Hippocampal formation (tissue), 2 donors: ENCODE measurements at regions not wholly inside any gene's neighbourhood (a gene's known extent, or its start where the extent isn't known, plus 50 kb on each side); places are given as distances from the start of the nearest gene placed in this dataset.

Source experiments
- DNase-seq, 2 donors: peaks; one replicate each; lab custom pipeline; 2025; lab: John Stamatoyannopoulos, UW

DNA sequence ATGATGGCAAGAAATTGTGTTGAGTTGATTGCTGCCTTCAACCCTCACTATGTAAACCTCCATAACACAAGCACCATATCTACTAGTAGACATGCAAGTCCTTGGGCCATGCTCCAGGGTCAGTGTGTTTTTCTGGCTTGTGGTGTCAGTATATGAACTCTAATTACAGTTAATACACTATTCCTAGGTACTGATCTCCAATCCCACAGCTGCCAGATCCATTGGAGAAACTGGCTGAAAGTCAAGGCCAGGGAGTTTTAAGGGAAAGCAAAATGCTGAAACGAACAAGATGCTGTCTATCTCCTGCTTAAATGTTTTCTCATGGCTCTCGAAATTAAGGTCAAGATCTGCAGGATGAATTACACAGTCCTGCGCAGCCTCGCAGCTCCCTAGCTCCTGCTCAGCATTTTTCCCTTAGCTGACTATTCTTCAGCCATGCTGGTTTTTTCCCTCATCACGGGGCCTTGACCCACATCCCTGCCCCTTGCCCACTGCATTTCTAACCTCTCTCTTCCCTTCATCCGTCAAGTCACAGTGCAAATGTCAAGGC, 425.0 kb upstream of the ADAMTS9 start:
- no peak for DNase-seq

DNA sequence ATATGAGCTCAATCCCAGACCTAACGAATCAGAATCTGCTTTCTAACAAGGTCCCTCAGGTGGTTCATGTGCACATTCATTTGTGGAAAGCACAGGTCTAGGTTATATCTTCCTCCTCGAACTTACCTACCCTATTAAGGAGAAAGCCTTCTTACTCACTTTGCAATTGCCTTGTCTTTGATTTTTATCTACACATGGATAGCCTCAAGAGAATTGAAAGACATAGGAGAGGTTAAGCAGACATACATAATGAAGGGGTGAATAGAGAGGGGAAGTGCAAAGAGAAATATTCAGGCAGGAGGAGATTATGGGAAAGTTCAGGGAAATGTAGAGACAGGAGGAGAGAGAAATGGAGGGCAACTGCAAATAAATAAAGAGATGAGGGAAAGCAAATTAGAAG, 422.9 kb upstream of the ADAMTS9 start:
- DNase-seq = no peak

DNA sequence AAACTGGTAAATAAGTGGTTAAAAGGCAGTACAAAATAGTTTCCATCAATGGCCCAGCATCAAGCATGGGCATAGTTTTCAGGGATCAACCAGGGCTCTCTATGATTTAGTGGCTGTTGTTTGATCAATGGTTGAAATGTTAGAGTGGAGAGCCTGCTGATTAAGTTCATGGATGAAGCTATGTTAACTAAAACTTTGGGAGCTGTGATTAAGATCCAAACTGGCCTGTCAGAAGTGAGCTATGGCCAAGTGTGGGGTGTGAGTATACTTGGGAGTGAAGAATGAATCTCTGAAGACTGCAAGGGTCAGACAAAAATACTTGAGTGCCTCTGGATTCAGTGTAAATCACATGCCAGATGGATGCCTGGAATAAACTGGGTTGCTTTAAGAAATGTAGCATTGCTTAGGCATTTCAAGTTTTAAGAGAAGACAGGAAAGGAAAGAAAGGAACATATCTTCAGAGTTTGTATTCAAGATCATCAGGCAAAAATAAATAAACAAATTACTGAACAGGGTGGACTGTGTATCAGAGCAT, 422.2 kb upstream of the ADAMTS9 start:
- no peak for DNase-seq

DNA sequence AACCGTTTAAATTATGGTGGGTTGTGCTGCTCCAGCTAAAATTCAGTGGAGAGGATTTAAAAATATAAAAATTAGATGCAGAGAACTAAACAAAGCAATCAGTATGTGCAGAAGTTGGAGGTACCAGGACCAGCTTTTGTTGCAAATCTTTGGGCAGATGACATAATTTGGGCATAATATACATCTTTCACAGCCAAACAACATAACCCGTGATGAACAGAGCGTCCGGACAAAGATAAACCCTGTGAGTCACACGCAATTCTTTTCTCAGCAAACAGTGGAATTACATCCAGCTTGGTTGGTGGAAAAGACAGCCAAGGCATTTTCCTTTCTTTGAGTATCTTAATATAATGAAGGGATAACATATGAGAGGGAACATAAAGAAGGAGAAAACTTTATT, 419.4 kb upstream of the ADAMTS9 start:
- peak in 1 of 2 donors; percentile 9 for DNase-seq

DNA sequence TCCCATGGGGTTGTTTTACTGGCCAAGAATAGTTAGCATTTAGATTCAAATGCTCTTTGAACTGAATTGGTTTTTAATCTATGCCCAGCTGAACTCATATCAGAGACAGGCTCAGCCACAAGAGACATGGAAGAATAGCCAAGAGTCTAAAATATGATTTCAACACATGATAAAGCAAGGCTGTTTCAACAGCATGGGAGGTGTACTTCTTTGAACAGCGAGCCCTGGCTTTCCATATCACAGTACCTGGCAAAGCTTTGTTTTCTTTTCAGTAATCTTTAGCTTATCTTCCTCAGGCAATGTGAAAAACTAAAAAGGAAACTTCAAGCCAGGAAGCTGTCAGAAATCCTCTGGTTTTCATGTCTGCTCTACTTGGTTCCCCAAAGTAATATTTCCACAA, 413.6 kb upstream of the ADAMTS9 start:
- no peak for DNase-seq

DNA sequence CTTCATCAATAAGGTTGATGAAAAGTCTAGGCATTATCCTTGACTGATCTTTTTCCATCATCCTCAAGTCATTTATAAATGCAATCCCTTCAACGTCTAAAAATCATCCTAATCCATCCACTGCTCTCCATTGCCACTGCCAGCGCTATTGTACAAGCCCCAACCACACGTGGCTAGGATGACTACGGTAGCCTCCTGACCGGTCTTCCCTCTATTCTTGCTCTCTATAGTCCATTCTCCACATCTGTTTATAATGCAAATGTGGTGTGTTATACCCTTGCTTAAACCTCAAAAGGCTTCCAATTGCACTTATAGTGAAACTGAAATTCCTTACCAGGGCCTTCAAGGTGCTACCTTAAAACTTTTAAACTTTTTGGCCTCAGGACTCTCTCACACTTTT, 410.6 kb upstream of the ADAMTS9 start:
- DNase-seq = no peak

DNA sequence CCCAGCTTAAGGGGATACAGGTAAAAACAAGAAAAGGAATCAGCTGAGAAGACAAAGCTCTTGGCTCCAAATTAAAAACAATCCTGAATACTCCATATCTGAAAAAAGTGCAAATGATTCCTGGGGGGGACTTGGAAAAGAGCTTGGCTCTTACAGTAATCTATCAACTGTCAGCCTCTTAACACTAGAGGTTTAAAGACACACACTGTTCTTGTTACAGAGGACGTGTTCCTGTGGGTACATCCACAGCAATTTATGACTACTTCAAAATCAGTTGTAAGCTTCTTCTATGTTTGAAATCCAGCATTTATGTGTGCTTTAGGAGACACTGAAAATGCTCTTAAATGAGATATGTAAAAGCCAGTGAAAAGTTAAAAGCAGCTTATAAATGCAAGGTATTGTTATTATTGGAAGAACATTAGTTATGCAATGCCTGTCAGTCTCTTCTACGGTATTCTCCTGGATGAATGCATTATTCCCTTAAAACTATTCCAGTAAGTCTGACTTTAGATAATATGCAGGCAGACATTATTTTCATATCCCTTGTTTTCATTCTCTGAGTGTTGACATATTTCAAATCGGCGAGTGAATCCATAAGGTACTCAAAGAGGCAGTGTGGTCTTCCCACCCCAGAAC, 408.4 kb upstream of the ADAMTS9 start:
- no peak for DNase-seq

DNA sequence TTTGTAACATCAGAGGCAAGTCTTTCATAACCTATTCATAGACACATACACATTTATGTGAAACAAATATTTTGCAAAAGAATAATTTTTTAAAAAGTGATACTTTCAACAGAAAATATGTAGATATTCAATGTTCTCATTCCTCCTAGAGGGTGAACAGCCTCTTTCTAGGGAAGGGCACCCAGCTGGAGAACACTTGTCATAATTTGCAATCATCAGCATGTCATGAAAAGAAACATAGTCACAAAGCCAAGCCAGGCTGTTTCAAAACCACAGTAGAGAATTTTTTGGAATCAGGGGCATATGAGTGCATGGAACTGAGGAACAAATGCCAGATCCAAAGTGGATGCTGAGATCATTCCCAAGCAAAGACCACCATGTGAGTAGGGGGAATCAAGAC, 406.9 kb upstream of the ADAMTS9 start:
- DNase-seq = no peak

DNA sequence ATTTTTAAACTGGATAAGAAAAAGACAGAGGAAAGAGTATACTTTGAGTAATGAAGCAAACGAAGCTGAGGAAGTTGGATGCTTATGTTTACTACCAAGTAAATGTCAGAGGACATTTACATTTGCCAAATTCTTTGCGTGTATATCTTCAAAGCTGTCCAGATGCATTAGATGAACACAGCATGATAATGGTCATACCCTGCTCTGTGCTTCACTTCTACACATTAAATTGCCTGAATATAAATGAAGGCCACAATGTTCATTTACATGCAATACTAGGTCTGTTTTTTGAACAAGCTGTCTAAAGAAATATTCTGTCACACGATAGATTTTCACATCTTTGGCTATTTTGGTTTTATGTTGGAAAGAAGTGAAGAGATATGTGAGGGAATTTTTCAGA, 405.8 kb upstream of the ADAMTS9 start:
- DNase-seq = no peak

DNA sequence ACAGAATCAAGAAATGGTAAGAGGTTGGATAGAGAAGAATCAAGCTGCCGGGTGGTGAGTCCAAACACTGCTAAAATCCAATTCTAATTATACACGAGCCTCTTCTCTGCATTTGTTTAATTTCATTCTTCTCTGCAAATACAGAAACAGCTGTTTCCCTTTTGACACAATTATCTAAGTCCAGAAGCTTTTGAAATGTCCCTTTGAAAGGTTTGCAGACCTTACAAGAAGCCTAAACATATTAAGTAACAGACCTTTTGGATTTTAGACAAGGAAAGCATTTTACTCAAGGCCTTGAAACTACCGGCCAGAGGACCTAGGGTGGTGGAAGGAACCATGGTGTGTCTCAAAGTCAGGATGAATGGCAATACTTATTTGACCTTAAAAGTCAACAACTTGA, 403.8 kb upstream of the ADAMTS9 start:
- DNase-seq = no peak

DNA sequence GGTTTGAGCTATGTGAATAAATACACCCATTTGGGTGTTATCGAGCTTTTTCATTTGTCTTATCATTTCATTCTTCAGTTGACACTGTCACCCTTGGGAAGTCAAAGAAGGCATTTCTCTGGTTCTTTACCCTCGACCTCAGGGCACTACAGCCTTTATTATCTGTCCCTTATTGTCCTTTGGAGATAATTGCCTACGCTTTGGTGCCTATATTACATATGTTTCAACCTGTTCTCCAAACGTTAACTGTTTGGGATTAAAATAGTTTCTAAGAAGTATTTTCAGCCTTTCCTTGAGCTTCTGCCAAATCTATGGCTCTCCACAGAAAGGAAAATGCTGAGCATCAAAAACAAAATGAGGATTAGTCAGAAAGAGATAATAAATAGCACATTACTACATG, 395.4 kb upstream of the ADAMTS9 start:
- DNase-seq = no peak

DNA sequence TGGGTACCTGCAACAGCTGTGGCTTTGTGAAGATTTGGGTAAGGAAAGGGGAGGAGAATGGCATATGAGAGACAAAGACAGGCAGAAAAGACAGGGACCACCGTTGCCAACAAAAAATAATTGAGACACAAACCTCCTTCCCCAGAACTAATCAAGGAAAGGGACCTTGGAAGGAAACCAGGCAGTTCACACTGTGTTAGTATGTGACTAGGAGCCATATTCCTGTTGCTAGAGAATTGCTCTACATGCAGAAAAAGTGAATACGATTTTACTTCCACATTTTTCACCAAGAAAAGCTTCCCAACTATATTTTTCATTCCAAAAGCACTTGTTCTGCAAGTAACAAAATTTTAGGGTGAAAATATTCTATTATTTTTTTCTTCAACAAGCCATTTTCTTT, 393.7 kb upstream of the ADAMTS9 start:
- DNase-seq = no peak

DNA sequence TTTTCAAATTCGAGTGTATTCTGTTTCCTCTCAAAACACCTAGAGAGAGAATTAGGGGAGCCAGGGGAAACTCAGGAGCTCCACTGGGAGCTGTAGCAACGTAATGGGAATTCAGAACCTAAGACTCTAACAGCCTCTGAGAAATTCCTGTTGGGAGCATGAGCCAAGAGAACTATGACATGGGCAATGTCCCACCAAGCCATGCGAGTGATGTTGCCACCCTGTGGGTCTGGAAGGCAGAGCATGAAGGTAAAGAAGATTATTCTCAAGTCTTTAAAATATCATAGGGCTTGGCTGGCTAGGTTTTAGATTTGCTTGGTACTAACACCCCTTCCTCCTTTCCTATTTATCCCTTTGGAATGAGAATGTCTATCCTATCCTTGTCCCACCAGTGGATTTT, 392.6 kb upstream of the ADAMTS9 start:
- no peak for DNase-seq

DNA sequence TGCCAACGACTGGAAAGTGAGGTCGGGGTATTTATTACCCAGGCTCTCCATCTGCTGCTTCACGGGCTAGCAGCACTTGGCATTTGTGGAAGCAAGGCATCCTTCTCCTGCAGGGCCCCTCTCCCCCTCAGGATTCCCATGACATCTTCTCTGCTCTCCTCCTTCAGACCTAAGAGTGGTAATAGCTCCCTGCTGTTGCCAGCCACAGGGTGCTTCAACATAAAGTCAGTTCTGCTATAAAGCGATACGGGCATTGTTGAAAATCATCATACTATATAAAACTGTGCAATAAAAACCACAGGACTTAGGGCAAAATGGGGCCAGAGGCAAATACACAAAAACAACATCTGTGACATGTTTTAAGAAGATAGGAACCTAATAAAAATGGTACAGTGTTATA, 391.8 kb upstream of the ADAMTS9 start:
- no peak for DNase-seq

DNA sequence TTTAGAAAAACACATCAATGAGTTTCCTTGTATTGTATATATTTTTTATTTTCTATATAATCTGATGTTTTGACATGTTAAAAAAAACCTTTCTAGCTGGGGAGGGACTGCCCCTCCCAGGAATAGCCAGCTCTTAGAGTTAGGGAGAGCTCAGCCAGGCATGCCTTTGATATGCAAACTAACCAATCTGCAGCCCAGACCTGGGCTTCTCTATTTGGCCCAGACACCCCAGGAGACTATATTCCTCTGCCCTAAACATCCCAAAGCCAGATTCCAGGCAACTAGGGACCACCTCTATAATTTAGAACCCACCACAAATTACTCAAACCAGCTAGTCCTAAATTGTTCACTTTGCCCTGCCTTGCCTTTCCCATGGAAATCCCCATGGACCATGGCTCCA, 390.9 kb upstream of the ADAMTS9 start:
- DNase-seq = no peak

DNA sequence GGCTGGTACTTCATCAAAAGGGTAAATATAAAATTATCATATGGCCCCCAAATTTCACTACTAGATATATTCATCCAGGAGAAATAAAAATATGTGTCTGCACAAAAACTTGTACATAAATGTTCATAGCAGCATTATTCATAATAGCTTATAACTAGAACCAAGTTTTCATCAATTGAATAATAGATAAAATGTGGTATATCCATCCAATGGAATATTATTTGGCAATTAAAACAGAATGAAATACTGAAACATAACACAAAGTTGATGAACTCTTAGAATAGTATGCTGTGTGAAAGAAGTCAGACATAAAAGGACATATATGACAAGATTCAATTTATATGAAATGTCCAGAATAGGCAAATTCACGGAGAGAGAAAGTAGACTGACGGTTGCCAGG, 389.3 kb upstream of the ADAMTS9 start:
- no peak for DNase-seq

DNA sequence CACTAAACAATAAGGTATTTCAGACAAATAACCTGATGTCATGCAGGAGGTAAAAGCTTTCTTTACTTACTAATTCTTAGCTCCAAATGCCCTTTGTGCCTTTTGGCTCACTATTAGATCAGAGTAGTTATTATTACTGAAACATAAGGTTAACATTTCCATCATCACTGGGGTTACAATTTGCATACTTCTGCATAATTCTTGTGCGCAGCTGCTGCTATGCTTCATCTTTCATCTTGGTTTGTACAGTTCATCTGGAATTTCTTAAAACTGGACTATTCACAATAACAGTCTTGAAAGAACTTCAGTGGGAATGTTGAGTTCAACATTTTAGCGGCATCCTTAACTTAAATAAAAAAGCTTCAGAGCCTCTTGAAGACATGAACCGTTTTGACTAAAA, 383.2 kb upstream of the ADAMTS9 start:
- DNase-seq = no peak

DNA sequence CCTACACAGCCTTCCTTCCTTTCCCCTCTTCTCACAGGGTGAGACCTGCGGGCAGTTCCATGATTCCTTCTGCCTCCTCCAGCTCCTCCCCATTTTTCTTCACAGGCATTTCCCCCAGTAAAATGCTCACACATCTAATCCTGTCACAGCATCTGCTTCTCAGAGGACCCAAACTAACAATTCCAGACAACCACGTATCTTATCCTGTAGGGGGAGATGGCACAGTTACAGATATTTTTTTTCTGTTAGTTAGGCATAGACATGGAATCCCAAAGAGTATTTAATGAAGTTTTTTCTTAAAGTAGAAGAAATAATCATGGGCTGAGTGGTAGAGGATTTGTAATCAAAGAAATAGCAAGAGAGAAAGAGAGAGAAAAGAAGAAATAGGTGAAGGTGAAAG, 373.1 kb upstream of the ADAMTS9 start:
- no peak for DNase-seq

DNA sequence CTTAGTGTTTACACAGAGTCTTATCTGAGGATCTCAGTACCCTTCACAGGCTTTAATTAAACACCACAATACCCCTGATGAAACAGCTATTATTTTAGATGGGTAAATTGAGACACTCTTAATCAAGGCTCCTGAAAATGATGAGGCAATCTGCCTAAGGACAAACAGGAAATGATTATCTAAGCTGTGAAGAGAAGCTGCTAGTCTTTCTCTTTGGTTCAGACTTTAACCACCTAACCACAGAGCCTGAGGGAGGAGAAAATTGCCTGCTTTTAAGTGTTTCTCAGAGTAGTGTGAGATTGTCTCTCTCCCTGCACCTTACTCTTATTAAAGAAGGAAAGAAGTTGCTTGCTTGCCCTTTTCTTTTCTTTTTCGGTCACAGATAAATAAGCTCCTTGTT, 364.3 kb upstream of the ADAMTS9 start:
- no peak for DNase-seq

DNA sequence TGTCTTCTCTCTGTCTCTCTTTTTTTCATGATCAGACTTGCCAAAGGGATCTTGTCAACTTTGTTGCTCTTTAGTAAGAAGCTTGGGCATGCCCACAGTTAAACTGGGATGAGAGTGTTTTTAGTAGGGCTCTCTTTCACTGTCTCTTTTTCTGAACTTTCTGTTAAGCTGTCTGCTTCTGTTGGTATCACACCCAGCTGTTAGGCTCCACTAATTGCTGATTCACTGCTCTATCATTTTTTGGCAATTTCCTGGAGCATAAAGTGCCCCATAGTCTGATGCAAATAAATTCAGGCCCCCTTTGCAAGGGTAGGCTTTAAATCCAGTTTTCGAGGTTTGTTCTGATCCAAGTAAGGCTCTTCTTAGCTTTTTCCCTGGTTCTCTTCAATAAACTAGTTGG, 360.4 kb upstream of the ADAMTS9 start:
- DNase-seq = no peak

DNA sequence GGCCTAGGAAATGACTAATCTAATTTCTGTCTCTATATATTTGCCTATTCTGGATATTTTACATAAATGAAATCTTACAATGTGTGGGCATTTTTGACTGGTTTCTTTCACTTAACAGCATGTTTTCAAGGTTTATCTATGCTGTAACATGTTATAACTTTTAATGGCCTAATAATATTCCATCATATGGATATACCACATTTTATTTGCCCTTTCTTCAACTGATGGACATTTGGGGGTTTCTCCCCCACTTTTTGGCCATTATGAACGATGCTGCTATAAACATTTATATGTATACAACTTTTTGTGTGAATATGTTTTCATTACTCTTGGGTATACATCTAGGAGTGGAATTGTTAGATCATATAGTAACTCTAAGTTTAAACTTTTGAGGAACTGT, 357.3 kb upstream of the ADAMTS9 start:
- no peak for DNase-seq

DNA sequence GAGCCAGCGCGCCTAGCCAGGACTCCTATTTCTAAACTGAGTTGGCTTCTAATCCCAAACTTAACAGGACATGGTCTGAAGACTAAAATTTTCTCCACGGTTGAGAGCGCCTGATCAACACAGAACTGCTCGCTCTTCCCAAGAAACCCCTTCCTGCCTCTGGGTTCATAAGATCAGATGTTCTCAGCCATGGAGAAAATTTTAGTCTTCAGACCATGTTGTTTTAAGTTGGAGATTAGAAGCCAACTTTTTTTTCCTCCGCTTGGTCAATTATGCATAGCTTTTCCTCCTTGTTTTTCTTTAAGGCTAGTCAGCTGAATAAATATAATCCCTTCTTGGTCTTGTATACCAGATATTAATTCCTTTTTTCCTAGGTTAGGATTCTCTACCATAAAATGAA, 356.6 kb upstream of the ADAMTS9 start:
- DNase-seq = no peak

DNA sequence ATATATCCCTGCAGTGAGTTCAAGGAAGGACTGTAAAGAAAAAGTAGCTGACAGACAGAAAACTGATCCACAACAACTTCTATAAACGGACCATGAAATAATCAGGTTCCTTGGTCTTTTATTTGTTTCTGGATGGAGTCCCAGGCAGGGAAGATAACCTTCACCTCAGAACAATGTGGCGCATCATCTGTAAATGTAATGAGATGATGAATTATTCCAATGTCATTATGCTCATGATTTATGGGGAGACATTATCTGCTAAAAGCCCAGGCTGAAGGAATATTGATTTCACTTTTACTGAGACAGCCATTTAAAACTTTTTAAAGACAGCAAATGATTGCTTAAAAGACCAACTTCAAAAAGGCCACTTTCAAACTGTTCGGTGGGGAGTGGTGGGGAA, 354.9 kb upstream of the ADAMTS9 start:
- no peak for DNase-seq

DNA sequence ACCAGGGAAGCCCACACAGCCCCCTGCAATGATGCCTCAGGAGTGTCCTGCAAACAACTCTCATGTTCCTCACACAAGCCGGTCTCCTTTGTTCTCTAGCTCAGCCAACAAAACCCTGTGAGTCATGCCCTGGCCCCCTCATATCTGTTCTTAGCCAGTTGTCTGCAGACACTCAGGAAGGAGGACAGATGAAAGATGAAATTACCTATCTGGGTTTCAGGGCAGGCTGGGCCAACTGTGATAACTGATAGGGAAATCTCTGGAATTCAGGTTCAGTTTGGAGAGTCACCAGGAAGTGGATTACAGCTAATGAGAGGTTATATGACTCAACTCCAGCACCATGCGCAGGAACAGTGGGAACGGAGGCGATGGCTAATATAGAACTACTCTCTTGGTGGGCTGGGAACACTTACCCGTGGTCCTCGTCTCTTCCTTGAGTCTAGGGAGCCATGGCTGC, 352.0 kb upstream of the ADAMTS9 start:
- no peak for DNase-seq
